Coronary artery (tissue), 2 donors: ENCODE measurements at regions not wholly inside any gene's neighbourhood (a gene's known extent, or its start where the extent isn't known, plus 50 kb on each side); places are given as distances from the start of the nearest gene placed in this dataset.

ENCODE experiments used
- DNase-seq: peaks from one replicate; pipeline ENCODE4 v3.0.0-alpha.2; 2017; ENCODE audit warnings: low spot score
- H3K27ac ChIP-seq, 2 donors: fragments of 200-600 bp; sonication (generic); one replicate each; pipeline ENCODE4 v1.5.1; 2016 to 2019
- H3K4me3 ChIP-seq: fragments of 200-600 bp; sonication (generic); 2 replicates; pipeline ENCODE4 v1.5.1; 2016; ENCODE audit warnings: mild to moderate bottlenecking, moderate library complexity
- TF ChIP-seq, protein P1 (sequence below): fragments of 200-600 bp; sonication (generic); IDR thresholded peaks from one replicate; pipeline ENCODE4 v1.5.1; 2019; ENCODE audit warnings: antibody characterized with exemption

DNA sequence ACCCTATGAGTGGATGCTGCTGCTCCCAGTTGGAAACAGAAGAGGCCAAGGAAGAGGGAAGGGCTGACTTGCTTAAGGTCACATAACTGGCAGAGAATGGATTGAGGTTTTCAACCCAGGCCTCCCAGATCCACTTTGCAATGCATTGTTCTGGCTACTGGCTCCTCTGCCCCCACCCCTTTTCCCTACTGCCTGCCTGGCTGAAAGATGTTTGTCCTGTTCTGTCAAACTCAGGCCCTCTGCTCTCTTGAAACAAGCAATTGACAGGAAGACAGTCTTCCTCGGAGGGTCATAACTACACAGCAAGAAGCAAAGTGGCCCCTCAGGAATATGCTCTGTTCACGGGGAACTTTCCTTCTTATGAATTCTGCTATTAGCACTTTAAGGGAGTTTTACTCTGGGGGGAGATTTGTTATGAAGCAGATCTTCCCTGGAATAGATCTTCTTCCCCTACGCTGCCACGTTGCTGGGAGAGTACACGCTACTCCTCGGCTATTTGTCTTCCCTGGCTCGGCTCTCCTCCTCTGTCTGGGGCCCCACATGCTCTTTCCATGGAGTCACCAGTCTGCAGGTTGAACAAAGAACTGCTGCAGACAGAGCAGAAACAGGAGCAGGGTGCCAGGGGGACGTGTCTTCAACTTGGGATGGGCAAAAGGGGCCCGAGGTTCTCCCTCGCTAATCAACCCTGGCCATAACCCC, 436.1 kb downstream of the TYW1 start:
- TF ChIP-seq, protein P1, sequence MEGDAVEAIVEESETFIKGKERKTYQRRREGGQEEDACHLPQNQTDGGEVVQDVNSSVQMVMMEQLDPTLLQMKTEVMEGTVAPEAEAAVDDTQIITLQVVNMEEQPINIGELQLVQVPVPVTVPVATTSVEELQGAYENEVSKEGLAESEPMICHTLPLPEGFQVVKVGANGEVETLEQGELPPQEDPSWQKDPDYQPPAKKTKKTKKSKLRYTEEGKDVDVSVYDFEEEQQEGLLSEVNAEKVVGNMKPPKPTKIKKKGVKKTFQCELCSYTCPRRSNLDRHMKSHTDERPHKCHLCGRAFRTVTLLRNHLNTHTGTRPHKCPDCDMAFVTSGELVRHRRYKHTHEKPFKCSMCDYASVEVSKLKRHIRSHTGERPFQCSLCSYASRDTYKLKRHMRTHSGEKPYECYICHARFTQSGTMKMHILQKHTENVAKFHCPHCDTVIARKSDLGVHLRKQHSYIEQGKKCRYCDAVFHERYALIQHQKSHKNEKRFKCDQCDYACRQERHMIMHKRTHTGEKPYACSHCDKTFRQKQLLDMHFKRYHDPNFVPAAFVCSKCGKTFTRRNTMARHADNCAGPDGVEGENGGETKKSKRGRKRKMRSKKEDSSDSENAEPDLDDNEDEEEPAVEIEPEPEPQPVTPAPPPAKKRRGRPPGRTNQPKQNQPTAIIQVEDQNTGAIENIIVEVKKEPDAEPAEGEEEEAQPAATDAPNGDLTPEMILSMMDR: no peak
- no peak for DNase-seq
- Histone ChIP-seq H3K27ac (no peak overlapping the region), H3K4me3 (no peak overlapping the region)

DNA sequence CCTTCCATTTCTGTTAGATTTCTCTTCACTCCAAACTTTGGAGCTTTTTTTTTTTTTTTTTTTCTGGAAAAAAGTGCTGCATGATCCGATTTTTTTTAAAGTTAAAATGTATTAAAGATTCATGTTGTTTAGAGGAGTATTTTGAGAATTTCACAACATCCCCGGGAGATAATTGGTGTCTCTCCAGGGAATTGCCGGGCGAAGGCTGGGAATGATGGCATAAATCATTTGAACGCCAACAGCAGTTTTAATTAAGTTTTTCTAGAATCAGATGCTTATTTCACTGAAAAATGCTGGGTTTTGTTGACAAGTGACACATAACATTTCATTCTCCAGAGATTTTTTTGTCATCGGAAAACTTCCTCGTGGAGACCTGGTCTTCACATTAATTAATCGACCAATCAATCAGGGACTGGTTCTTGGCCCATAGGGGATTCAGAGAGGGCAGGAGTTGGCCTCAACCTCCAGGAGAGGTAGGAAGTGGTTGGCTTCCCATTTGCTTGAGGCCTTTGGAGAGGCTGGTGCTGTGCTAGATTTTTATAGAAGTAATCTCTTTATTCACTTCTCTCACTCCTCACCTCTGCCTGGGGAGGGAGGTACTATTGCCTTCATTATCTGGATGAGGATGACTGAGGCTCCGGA, 439.4 kb downstream of the TYW1 start:
- TF ChIP-seq, protein P1: no peak
- Histone ChIP-seq H3K4me3 (no peak overlapping the region), H3K27ac (no peak overlapping the region)
- DNase-seq: no peak

DNA sequence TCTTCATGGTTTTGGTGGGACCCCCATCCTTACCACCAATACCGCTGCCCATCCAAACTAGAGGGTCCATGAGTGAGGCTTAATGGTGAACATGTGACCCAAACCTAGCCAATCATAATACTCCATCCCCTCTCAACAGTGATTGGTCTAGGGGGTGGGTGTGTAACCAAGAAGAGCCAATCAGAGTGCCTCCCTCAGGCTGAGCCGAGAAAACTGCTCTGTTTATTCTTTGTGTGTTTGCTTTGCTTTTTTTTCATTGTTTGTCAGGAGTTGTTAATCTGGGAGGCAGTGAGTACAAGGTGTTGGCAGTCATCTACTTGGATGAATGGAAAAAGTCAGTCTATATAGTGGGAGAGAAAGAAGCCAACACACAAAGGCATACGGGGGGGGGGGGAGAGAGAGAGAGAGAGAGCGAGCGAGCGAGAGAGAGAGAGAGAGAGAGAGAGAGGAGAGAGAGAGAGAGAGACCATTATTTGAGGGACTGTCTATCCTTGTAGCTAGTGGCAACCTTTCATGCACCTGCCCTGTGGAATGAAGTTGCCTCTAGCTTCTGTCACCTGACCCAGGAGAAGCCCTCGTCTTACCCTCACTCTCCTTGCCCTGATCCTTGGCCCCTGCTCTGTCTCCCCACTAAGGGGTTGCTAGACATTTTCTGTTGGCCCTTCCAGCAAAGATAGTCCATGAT, 441.7 kb downstream of the TYW1 start:
- TF ChIP-seq, protein P1: no peak
- H3K4me3 ChIP-seq: no peak overlapping the region
- DNase-seq: no peak
- no peak overlapping the region for H3K27ac ChIP-seq

DNA sequence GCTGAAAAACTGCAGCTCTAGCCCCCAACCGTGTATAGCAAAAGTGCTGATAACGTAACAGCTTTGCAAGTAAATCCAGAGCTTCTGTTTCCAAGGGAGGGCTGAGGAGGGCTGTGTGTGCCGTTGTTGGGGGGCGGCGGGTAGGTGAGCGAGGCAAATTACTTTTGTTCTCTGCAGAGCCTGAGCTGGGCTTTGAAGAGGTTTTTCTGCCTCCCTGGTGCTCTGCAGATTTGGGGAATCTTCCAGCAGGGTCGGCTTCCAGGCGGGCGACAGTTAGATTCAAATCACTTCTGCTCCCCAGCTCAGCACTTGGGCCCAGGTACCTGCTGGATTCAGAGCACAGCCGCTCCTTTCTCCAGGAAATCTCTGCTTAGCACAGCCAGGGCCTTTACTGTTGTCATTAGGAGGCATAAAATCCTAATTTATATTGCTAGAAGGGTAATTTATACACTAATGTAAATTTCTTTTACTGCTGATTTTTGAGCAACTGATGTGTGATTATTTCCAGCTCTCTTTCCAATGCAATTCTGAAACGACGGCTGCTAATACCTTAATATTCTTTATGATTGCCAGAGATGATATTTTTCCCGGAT, 442.4 kb downstream of the TYW1 start:
- TF ChIP-seq, protein P1: no peak
- no peak for DNase-seq
- Histone ChIP-seq H3K27ac (no peak overlapping the region), H3K4me3 (no peak overlapping the region)

DNA sequence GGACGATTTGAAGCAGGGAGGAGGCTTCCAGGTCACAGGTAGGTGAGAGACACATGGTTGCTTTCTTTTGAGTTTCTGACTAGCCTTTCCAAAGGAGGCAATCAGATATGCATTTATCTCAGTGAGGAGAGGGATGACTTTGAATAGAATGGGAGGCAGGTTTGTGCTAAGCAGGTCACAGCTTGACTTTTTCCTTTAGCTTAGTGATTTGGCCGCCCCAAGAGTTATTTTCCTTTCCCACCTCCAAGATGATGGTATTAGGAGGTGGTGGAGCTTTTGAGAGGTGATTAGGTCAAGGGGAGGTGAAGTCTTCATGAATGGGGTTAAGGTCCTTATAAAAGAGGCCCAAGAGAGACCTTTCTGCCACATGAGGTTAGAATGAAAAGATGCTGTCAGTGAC, 443.7 kb downstream of the TYW1 start:
- DNase-seq: no peak
- Histone ChIP-seq H3K4me3 (no peak overlapping the region), H3K27ac (no peak overlapping the region)
- TF ChIP-seq, protein P1: no peak

DNA sequence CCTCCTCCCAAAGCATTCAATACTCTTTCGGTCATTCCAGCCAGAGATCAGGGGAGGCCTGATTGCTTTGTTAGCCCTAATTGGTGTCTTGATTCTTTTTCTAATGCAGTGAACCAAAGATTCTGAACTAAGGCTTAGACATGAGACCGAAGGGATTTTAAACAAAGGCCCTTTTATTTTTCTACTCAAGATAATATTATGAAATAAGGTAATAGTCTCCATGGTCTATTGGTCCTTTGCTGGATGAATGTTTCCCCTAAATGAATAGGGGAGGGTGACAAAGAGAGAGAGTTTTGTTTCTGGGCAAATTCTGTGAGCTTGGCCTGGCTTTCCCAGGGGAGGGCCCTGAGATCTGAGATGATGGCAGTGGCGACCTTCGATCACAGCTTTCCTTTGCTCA, 449.1 kb downstream of the TYW1 start:
- TF ChIP-seq, protein P1: no peak
- no peak overlapping the region for H3K27ac ChIP-seq
- no peak overlapping the region for H3K4me3 ChIP-seq
- DNase-seq: no peak
